ENCODE measurements at regions not wholly inside any gene's neighbourhood (a gene's known extent, or its start where the extent isn't known, plus 50 kb on each side); places are given as distances from the start of the nearest gene placed in this dataset.

DNA sequence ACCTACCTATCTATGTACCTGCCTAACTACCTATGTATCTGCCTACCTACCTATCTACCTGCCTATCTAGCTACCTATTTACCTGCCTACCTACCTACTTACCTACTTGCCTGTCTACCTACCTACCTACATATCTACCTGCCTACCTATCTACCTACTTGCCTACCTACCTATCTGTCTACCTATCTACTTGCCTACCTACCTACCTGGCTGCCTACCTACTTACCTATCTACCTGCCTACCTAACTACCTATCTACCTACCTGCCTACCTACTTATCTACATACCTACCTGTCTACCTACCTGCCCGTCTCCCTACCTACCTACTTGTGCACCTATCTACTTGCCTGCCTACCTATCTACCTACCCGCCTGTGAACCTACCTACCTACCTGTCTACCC is 68.7 kb upstream of the NPTX2 start:
- TF ChIP-seq, protein P1, sequence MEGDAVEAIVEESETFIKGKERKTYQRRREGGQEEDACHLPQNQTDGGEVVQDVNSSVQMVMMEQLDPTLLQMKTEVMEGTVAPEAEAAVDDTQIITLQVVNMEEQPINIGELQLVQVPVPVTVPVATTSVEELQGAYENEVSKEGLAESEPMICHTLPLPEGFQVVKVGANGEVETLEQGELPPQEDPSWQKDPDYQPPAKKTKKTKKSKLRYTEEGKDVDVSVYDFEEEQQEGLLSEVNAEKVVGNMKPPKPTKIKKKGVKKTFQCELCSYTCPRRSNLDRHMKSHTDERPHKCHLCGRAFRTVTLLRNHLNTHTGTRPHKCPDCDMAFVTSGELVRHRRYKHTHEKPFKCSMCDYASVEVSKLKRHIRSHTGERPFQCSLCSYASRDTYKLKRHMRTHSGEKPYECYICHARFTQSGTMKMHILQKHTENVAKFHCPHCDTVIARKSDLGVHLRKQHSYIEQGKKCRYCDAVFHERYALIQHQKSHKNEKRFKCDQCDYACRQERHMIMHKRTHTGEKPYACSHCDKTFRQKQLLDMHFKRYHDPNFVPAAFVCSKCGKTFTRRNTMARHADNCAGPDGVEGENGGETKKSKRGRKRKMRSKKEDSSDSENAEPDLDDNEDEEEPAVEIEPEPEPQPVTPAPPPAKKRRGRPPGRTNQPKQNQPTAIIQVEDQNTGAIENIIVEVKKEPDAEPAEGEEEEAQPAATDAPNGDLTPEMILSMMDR (conservative IDR thresholded peaks at IDR 0.05): no peak
- TF ChIP-seq EZH2 (IDR thresholded peaks at IDR 0.05; ENCODE audit: low read depth): no peak
